NCI-H345 treated with DMSO at 0.1 percent for 48 hours (cell line): ENCODE measurements at regions not wholly inside any gene's neighbourhood (a gene's known extent, or its start where the extent isn't known, plus 50 kb on each side); places are given as distances from the start of the nearest gene placed in this dataset.

Experiments
- DNase-seq: peaks from one replicate; lab custom pipeline; 2025; ENCODE audit not compliant: unreplicated experiment; lab: John Stamatoyannopoulos, UW

GRCh38 chr1:99566290-99567021 lies 79.5 kb upstream of the PALMD start:
- no peak for DNase-seq

- DNase-seq, result no peak
Observed at GRCh38 chr1:99570486-99571089, 75.3 kb upstream of the PALMD start.

- no peak for DNase-seq
Observed at GRCh38 chr1:99571092-99571734, 74.7 kb upstream of the PALMD start.

- no peak for DNase-seq
Observed at GRCh38 chr1:99573431-99574217, 72.3 kb upstream of the PALMD start.

- no peak for DNase-seq
Observed at GRCh38 chr1:99577313-99577712, 68.6 kb upstream of the PALMD start.

GRCh38 chr1:99579691-99580172 lies 66.2 kb upstream of the PALMD start:
- no peak for DNase-seq

- no peak for DNase-seq
Observed at GRCh38 chr1:99580451-99580850, 65.5 kb upstream of the PALMD start.

- no peak for DNase-seq
Observed at GRCh38 chr1:99587008-99587407, 58.9 kb upstream of the PALMD start.

GRCh38 chr1:99589186-99589636 lies 56.7 kb upstream of the PALMD start:
- no peak for DNase-seq

GRCh38 chr1:99590578-99591209 lies 55.2 kb upstream of the PALMD start:
- no peak for DNase-seq

GRCh38 chr1:99591886-99592285 lies 54.0 kb upstream of the PALMD start:
- DNase-seq, result no peak

GRCh38 chr1:99594205-99594604 lies 51.7 kb upstream of the PALMD start:
- no peak for DNase-seq

- no peak for DNase-seq
Observed at GRCh38 chr1:99595041-99595440, 50.9 kb upstream of the PALMD start.

GRCh38 chr1:99595441-99595840 lies 50.5 kb upstream of the PALMD start:
- DNase-seq, result no peak
